ENCODE measurements at regions not wholly inside any gene's neighbourhood (a gene's known extent, or its start where the extent isn't known, plus 50 kb on each side); places are given as distances from the start of the nearest gene placed in this dataset.
"Not testable (repeated sequence)": the region's sequence is repeated elsewhere in the genome, so short reads cannot be mapped to it uniquely, and the experiment has no call there.

- not testable (repeated sequence) for H3K56ac ChIP-seq (ENCODE audit: low read length); H3K4me2 ChIP-seq (ENCODE audit: low read length); H3K27ac ChIP-seq (ENCODE audit: low read depth, low read length); H4K5ac ChIP-seq (ENCODE audit: low read length); H3K27me3 ChIP-seq (ENCODE audit: insufficient read depth, low read length, poor library complexity); H3K36me3 ChIP-seq (ENCODE audit: control insufficient read depth, insufficient read depth, low read length); H3K9ac ChIP-seq (ENCODE audit: low read length); H3K4ac ChIP-seq (ENCODE audit: low read depth, low read length); H3K4me1 ChIP-seq (ENCODE audit: control insufficient read depth, low read depth, low read length); H2BK120ac ChIP-seq (ENCODE audit: low read depth, low read length); H2AK5ac ChIP-seq (ENCODE audit: low read length); H3K79me1 ChIP-seq (ENCODE audit: low read length); H3K18ac ChIP-seq (ENCODE audit: low read length); H3K79me2 ChIP-seq (ENCODE audit: control insufficient read depth, insufficient read depth, low read length); H3K4me3 ChIP-seq (ENCODE audit: low read length); H2BK15ac ChIP-seq (replicated peaks; ENCODE audit: low read depth); H2BK5ac ChIP-seq (ENCODE audit: low read length); H4K8ac ChIP-seq (ENCODE audit: low read depth, low read length); H3K23ac ChIP-seq (ENCODE audit: low read length)
- DNase-seq: peak; percentile 74
- no CpG with 5 or more reads among the region's 41 CpGs for WGBS (ENCODE audit: extremely low coverage, insufficient coverage, low lambda C conversion rate)
Measured at GRCh38 chr1:145475369-145475915, 50.0 kb upstream of the NBPF20 start.

Measured in mesendoderm (in vitro differentiated cells).